ENCODE measurements at regions not wholly inside any gene's neighbourhood (a gene's known extent, or its start where the extent isn't known, plus 50 kb on each side); places are given as distances from the start of the nearest gene placed in this dataset.

GRCh38 chr2:142693171-142693950 lies 184.1 kb upstream of the KYNU start:
- TF ChIP-seq, protein P1, sequence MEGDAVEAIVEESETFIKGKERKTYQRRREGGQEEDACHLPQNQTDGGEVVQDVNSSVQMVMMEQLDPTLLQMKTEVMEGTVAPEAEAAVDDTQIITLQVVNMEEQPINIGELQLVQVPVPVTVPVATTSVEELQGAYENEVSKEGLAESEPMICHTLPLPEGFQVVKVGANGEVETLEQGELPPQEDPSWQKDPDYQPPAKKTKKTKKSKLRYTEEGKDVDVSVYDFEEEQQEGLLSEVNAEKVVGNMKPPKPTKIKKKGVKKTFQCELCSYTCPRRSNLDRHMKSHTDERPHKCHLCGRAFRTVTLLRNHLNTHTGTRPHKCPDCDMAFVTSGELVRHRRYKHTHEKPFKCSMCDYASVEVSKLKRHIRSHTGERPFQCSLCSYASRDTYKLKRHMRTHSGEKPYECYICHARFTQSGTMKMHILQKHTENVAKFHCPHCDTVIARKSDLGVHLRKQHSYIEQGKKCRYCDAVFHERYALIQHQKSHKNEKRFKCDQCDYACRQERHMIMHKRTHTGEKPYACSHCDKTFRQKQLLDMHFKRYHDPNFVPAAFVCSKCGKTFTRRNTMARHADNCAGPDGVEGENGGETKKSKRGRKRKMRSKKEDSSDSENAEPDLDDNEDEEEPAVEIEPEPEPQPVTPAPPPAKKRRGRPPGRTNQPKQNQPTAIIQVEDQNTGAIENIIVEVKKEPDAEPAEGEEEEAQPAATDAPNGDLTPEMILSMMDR (IDR thresholded peaks at IDR 0.05) = no peak
- TF ChIP-seq POLR2A (IDR thresholded peaks at IDR 0.05) = no peak
- no peak for TF ChIP-seq EP300 (IDR thresholded peaks at IDR 0.05)
- no peak for TF ChIP-seq POLR2AphosphoS5 (IDR thresholded peaks at IDR 0.05)
